Ovary (tissue), 3 donors: ENCODE measurements at regions not wholly inside any gene's neighbourhood (a gene's known extent, or its start where the extent isn't known, plus 50 kb on each side); places are given as distances from the start of the nearest gene placed in this dataset.
A peak's percentile ranks its signal among the peaks of the same experiment; 100 is the strongest.

Source experiments
- CTCF ChIP-seq, 3 donors: fragments of 450-650 bp in 2 of 3; fragments of 200-600 bp in 1 of 3; IDR thresholded peaks; one replicate each; pipeline versions ENCODE4 v1.5.1 to v1.8.0; 2016 to 2022; ENCODE audit warnings: antibody characterized with exemption in 3 of 3, mild to moderate bottlenecking in 1 of 3
- EP300 ChIP-seq: sonication (generic); formaldehyde crosslinking; IDR thresholded peaks from one replicate; pipeline ENCODE4 v1.6.1; 2017; ENCODE audit warnings: antibody characterized with exemption
- donor health status: DM: no; HTN: no; CAD: no.

- TF ChIP-seq CTCF (IDR thresholded peaks at IDR 0.05) (peak in 2 of 3 donors; percentile 23 to 27), EP300 (no peak)
These were observed 217.6 kb downstream of the ARRDC4 start for GRCh38 chr15:98177966-98178592.
